Peyer's patch (tissue), 4 donors: ENCODE measurements at regions not wholly inside any gene's neighbourhood (a gene's known extent, or its start where the extent isn't known, plus 50 kb on each side); places are given as distances from the start of the nearest gene placed in this dataset.

Source experiments
- DNase-seq, 3 donors: peaks; one replicate each; pipeline ENCODE4 v3.0.0-alpha.2; 2017 to 2019
- H3K27ac ChIP-seq, 4 donors: fragments of 200-600 bp; sonication (generic); one replicate each; pipeline ENCODE4 v1.5.1; 2016 to 2019
- H3K27me3 ChIP-seq, 2 donors: fragments of 200-600 bp; sonication (generic); one replicate each; pipeline ENCODE4 v1.5.1; 2019
- H3K36me3 ChIP-seq, 3 donors: fragments of 200-600 bp; sonication (generic); one replicate each; pipeline ENCODE4 v1.5.1; 2016 to 2019
- H3K4me1 ChIP-seq, 4 donors: fragments of 200-600 bp; sonication (generic); one replicate each; pipeline ENCODE4 v1.5.1; 2016 to 2019
- H3K4me3 ChIP-seq, 4 donors: fragments of 200-600 bp; sonication (generic); 1 replicate in 3 of 4; 2 replicates in 1 of 4; pipeline ENCODE4 v1.5.1; 2016 to 2019; ENCODE audit warnings: mild to moderate bottlenecking in 1 of 4
- H3K9me3 ChIP-seq, 4 donors: fragments of 200-600 bp; sonication (generic); one replicate each; pipeline ENCODE4 v1.5.1; 2016 to 2019; ENCODE audit warnings: mild to moderate bottlenecking in 1 of 4
- CTCF ChIP-seq, 6 experiments: fragments of 450-650 bp in 4 of 6; fragments of 200-600 bp in 2 of 6; sonication (generic) in 1 of 6; IDR thresholded peaks; one replicate each; pipeline ENCODE4 v1.5.1; 2017 to 2019; ENCODE audit warnings: antibody characterized with exemption in 6 of 6, mild to moderate bottlenecking in 3 of 6, moderate library complexity in 1 of 6
- POLR2A ChIP-seq, 2 donors: fragments of 450-650 bp; IDR thresholded peaks; one replicate each; pipeline ENCODE4 v1.5.1; 2017; ENCODE audit warnings: antibody characterized with exemption in 2 of 2, mild to moderate bottlenecking in 2 of 2, moderate library complexity in 2 of 2

GRCh38 chr1:36621531-36621930 is 138.8 kb upstream of the CSF3R start:
- H3K4me3 ChIP-seq: no peak overlapping the region
- no peaks in the 10 kb centered on the region for H3K4me1 ChIP-seq
- peaks cover 0 to 4% (median 0%) of the 10 kb centered on the region in 4 donors for H3K9me3 ChIP-seq
- no peak for DNase-seq
- no peaks in the 10 kb centered on the region for H3K36me3 ChIP-seq
- no peaks in the 10 kb centered on the region for H3K27me3 ChIP-seq
- no peak overlapping the region for H3K27ac ChIP-seq
- TF ChIP-seq CTCF (IDR thresholded peaks at IDR 0.05) (no peak), POLR2A (IDR thresholded peaks at IDR 0.05) (no peak)

DNA sequence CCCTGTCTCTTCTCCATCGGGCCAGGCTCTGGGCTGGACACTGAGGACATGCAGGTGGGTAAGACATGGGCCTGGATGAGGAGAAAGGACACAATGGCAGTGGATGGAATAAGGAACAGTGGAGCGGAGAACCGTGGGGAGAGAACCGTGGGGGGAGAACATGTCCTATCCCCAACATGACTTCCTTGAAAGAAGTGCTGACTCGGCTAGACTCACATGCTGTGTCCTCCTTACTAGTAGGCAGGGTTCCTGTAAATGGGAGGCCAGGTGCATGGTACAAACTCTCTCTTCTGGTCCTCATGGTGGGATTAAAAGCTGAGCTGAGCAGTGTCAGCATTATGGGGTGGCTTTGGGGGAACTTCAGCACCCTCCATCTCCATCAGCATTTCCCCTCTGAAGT is 137.4 kb upstream of the CSF3R start:
- Histone ChIP-seq H3K4me3 (no peak overlapping the region), H3K9me3 (peaks cover 0 to 4% (median 0%) of the 10 kb centered on the region in 4 donors), H3K36me3 (no peaks in the 10 kb centered on the region), H3K27me3 (no peaks in the 10 kb centered on the region), H3K4me1 (no peaks in the 10 kb centered on the region), H3K27ac (no peak overlapping the region)
- DNase-seq: no peak
- TF ChIP-seq CTCF (IDR thresholded peaks at IDR 0.05) (no peak), POLR2A (IDR thresholded peaks at IDR 0.05) (no peak)

GRCh38 chr1:36614991-36615390 is 132.3 kb upstream of the CSF3R start:
- no peak for DNase-seq
- no peak for TF ChIP-seq POLR2A (IDR thresholded peaks at IDR 0.05)
- no peak for TF ChIP-seq CTCF (IDR thresholded peaks at IDR 0.05)
- Histone ChIP-seq H3K36me3 (no peaks in the 10 kb centered on the region), H3K27ac (no peak overlapping the region), H3K27me3 (no peaks in the 10 kb centered on the region), H3K4me1 (no peaks in the 10 kb centered on the region), H3K9me3 (no peaks in the 10 kb centered on the region), H3K4me3 (no peak overlapping the region)

GRCh38 chr1:36614571-36614970 is 131.9 kb upstream of the CSF3R start:
- Histone ChIP-seq H3K27ac (no peak overlapping the region), H3K9me3 (no peaks in the 10 kb centered on the region), H3K27me3 (no peaks in the 10 kb centered on the region), H3K36me3 (no peaks in the 10 kb centered on the region), H3K4me3 (no peak overlapping the region), H3K4me1 (no peaks in the 10 kb centered on the region)
- DNase-seq: no peak
- TF ChIP-seq POLR2A (IDR thresholded peaks at IDR 0.05): no peak
- no peak for TF ChIP-seq CTCF (IDR thresholded peaks at IDR 0.05)

DNA sequence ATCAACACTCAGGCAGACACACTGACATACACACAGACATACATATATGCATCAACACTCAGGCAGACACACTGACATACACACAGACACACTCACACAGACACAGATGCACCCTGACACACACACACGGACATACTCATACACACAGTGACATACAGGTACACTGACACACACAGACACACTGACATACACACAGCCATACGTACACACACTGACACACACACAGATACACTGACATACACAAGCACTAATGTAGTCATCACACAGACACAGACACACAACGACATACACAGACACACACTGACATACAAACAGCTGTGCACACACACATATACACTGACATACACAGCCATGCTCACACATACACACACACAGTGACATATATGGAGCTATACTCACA is 131.0 kb upstream of the CSF3R start:
- H3K4me3 ChIP-seq: no peak overlapping the region
- no peaks in the 10 kb centered on the region for H3K4me1 ChIP-seq
- H3K9me3 ChIP-seq: no peaks in the 10 kb centered on the region
- no peaks in the 10 kb centered on the region for H3K36me3 ChIP-seq
- H3K27me3 ChIP-seq: no peaks in the 10 kb centered on the region
- no peak for DNase-seq
- TF ChIP-seq CTCF (IDR thresholded peaks at IDR 0.05): no peak
- TF ChIP-seq POLR2A (IDR thresholded peaks at IDR 0.05): no peak
- no peak overlapping the region for H3K27ac ChIP-seq

GRCh38 chr1:36612881-36613280 is 130.2 kb upstream of the CSF3R start:
- TF ChIP-seq CTCF (IDR thresholded peaks at IDR 0.05) (no peak), POLR2A (IDR thresholded peaks at IDR 0.05) (no peak)
- Histone ChIP-seq H3K36me3 (no peaks in the 10 kb centered on the region), H3K27ac (no peak overlapping the region), H3K27me3 (no peaks in the 10 kb centered on the region), H3K4me1 (no peaks in the 10 kb centered on the region), H3K4me3 (no peak overlapping the region), H3K9me3 (no peaks in the 10 kb centered on the region)
- DNase-seq: no peak
